RCC 7860 (cell line): ENCODE measurements at regions not wholly inside any gene's neighbourhood (a gene's known extent, or its start where the extent isn't known, plus 50 kb on each side); places are given as distances from the start of the nearest gene placed in this dataset.
"Not testable (repeated sequence)": the region's sequence is repeated elsewhere in the genome, so short reads cannot be mapped to it uniquely, and the experiment has no call there.

Source experiments
- DNase-seq: peaks from one replicate; pipeline ENCODE4 v3.0.0-alpha.2; 2015; ENCODE audit warnings: low spot score
- FAIRE-seq: peaks from 2 replicates; lab custom pipeline; 2012; peaks lifted over from hg19 to GRCh38; lab: Jason Lieb, UNC

DNA sequence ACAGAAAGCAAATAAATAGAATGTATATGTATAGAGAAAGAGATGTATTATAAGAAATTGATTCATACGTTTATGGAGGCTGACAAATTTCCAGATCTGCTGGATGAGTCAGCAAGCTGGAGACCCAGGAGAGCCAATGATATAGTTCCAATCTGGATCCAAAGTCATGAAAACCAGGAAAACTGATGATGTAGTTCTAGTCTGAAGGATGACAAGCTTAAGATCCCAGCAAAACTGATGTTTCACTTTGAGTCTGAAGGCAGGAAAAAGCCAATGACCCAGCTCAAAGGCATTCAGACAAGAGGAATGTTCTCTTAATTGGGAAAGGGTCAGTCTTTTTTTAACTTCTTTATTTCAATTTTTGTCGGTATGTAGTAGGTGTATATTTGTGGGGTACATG, 102.6 kb downstream of the LHFPL1 start:
- no peak for FAIRE-seq
- no peak for DNase-seq

DNA sequence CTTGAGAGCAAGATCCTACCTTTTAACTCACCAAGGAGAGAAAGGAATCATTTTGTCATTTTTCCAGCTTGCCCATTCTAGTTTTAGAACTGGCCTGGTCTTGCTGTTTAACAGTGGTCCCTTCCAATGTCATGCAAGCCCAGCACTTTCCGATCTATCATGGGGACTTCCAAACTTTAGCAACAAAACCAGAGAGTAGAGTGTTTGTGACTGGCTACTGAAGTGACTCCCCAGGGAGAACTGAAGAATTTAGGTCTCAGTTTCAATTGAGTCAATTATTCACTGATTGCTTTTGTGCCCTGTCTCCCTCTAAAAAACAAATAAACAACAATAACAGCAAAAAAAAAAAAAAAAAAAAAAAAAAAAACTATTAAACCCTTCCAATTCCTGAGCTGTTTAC, 108.3 kb downstream of the LHFPL1 start:
- no peak for FAIRE-seq
- DNase-seq = no peak

DNA sequence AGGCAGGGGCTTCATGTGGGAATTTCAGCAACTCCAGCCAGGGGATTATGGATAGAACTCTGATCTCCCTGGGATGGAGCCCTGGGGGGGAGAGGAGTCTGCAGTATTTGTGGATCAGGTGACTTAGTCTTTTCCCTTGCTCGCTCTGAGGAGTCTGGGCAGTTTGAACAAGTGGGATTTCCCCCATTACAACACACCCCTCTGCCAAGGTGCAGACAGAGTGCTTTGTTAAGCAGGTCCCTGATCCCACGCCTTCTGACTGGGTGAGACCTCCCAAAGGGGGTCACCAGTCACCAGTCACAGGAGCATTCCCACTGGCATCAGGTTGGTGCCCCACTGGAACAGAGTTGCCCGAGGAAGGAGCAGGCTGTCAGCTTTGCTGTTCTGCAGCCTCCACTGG, 123.9 kb downstream of the LHFPL1 start:
- FAIRE-seq = no peak
- no peak for DNase-seq

DNA sequence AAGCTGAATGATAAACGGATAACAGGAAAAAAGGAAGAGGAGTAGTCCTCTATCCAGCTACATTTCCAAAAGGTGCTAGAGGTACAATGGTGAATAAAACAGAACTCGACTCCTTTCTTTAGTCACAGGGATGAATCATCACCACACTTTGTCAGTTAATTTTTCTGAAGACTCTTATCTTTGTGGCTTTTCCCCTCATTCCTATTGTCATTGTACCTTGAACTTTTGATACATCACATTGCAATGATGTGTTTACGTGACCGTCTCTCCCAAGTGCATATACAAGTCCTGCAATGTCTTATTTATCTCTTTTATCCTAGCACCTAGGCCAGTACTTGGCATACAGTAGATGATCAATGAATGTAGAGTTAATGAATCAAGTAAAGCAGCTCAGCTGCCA, 134.7 kb downstream of the LHFPL1 start:
- DNase-seq (peak; percentile 79), FAIRE-seq (peak; percentile 92)

DNA sequence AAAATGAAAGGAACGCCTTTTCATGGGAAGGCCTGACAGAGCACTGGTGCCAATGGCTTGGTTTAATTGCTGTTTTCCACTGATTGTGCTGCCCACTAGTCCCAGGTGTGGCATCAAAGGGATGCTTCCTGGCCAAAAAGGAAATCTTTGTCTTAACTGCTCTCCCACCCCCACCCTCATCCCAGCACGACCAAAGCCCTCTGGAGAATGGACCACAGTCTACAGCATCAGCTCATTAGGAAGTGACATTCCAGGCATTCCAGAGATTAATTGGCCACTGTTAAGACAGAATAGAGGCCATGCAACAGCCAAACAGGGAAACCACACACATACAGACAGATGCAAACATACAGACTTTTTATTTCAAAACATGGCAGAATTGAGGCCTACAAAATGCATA, 143.2 kb downstream of the LHFPL1 start:
- FAIRE-seq (no peak), DNase-seq (no peak)

DNA sequence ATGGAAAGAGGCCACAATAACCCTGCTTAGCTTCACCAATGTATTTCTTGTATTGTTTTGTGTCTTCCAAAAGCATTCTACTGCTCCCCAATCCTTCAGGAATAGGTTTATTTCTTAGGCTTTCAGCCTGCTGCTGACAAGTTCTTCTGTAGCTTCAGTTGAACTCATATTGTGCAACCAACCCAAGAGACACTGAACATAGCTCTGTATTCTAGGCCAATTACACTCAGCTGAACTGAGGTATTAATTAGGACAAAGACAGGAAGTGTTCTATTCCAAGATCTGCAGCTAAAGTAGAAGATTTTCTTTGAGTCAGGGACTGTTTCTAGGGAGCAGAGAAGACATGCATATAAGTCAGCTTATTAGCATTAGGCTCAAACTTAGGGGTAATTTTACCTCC, 151.8 kb downstream of the LHFPL1 start:
- FAIRE-seq = no peak
- no peak for DNase-seq

DNA sequence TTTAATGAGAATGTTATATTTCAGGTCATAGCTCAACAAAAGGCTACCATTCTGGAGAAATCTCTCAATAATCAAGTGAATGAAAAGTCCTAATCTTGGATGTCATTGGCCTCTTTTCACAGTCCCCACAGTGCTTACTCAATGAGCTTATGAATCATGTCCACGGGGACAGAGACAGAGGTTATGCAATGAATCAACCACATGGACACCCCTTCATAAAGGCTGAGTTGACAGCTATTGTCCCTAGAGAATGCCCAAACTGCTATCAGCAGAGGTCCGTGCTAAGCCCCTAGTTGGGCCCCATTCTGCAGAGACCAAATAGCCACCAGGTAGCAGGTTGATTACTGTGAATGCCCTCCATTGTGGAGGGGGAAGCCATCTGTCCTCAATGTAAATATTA, 158.1 kb downstream of the LHFPL1 start:
- FAIRE-seq = no peak
- DNase-seq = no peak

DNA sequence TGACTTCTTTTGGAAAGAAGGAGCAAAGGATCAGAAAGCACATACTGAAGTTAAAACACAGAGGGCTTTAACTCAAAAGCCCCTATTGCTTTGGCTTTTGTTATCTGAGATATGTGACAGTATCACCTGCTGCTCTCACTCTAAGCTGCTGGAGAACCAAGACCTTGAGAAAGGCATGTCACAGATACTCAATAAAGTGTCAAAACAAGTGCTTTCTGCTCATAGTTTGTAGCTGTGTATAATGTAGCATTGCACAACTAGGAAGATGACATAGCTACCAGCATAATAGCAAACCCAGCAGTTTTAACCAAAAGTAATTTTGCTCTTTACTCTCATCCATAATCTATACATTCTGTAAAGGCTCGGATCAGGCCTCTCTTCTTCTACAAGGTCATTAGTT, 159.6 kb downstream of the LHFPL1 start:
- FAIRE-seq (no peak), DNase-seq (no peak)

DNA sequence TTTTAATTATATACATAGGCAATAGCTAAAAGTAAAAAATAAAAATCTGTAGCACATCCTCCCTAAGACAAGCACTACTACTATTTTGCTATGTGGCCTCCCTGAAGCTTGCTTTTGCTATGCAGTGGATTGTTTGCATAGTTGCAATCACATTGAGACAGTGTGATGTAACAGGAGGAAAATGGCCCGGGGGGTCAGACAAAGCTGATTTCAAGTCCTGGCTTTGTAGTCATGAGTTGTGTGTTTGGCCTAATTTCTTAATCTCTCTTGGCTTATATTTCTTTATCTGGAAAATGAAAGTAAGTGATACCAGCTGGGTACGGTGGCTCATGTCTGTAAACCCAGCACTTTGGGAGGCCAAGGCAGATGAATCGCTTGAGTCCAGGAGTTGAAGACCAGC, 166.6 kb downstream of the LHFPL1 start:
- DNase-seq = no peak
- no peak for FAIRE-seq

DNA sequence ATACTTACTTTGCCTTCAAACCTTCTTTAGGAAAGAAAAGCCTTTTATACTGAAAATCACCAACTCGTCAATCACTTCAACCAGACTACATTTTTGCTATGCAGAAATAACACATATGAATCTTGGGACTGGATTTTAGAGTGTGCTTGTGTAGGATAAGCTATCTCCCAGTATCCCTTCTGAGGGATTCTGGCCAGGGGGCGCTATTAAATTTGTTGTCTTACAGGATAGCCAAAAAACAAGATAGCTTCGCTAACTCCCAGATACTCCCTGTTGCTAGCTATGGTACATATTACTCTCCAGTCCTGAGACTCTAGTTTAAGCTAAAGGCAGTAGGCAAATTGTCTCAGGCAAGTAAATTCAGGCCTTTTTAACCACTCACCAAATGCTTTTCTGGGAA, 167.2 kb downstream of the LHFPL1 start:
- FAIRE-seq = no peak

DNA sequence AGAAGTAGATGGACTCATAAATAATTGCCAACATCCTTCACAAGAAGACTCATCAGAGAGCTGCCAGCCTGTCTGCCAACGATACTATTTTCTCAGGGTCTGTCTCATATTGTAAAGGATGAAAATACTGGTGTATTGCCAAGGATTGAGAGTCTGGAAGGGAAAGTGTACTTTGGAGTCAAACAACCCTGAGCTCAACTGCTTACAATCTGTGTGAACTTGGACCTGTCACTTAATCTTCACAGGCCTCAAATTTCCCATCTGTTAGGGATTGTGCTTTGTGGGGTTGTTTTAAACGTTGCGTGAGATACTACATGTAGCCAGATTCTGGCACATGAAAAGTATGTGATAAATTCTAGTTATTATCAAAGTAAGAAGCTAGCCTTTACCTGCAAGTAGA, 169.1 kb downstream of the LHFPL1 start:
- DNase-seq (no peak), FAIRE-seq (no peak)

More for the DNA sequence above, 167.2 kb downstream of the LHFPL1 start:
- DNase-seq = no peak

DNA sequence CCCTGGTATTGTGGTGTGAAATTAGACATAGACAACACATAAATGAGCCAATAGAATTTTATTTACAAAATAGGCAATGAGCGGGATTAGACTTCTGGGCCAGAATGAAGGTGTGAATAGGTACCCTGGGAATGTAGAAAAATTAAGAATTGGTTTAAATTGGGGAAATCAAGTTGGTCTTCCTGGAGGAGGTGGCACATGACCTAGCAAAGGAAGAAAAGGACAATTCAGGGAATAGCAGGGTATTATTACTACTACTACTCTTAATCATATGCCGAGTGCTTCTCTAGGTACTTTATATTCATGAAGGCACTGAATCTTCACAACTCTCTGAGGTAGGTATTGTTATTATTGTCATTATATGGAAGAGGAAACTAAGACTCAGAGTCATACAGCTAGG, 202.1 kb downstream of the LHFPL1 start:
- no peak for DNase-seq
- no peak for FAIRE-seq

DNA sequence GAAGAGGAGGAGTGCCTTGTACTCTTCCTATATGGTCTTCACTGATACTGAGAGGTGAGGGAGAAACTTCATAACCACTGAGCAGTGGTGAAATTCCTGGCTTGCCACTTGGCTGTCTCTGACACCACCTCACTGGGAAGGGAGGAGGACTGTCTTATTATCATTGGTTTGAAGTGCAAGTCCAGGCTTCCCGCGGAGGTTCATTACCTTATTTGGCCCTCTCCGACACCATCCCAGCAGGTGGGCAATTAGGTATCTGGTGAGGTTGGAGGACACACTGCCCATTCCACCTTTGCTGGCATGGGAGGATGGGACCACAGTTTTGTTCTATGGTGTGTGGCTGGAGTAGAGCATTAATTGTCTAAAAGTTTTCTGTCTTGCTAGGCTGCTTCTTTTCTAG, 206.1 kb downstream of the LHFPL1 start:
- FAIRE-seq = no peak
- DNase-seq = no peak

DNA sequence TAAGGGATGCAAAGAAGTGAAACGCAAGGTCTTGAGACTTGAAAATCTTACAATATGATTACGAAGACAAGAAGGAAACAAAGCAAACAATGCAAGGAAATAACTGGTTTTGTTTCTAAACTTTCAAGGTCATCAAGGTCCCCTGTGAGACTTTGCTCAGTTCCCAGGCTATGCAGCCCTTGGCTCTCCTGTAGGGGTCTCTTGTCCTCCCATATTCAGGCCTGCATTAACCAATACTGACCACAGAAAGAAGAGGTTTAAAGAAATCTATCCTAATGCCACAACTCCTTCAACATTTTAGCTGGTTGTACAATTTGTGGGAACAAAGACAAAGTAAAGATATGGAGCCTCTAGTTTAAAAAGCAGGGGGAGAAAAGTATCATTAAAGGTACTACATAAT, 209.2 kb downstream of the LHFPL1 start:
- FAIRE-seq (no peak), DNase-seq (no peak)

DNA sequence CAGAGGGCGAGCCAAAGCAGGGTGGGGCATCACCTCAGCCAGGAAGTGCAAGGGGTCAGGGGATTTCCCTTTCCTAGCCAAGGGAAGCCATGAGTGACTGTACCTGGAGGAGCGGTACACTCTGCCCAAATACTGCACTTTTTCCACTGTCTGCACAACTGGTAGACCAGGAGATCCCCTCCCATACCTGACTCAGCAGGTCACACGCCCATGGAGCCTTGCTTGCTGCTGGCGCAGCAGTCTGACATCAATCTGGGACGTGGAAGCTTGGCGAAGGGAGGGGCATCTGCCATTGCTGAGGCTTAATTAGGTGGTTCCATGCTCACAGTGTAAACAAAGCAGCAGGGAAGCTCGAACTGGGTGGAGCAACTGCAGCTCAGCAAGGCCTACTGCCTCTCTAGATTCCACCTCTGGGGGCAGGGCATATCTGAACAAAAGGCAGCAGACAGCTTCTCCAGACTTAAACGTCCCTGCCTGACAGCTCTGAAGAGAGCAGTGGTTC, 217.7 kb downstream of the LHFPL1 start:
- not testable (repeated sequence) for DNase-seq, FAIRE-seq

DNA sequence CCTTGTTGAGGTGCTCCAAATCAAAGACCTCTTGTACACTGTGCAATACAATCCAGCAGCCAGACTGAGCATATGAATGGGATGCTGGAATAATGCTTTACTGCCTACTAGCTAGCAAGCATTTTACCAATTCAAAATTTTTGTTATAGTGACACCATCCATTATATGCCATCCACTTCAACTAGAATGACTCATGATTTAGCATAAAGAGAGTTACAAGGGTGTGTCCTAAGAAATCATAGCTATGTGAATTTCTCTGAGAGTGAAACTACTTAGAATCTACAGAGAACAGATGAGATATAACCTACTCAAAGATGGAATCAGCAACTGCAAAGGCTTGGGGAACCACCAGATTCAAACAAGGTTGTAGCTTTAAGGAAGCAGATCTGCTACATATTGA, 221.9 kb downstream of the LHFPL1 start:
- DNase-seq = no peak
- FAIRE-seq = no peak

DNA sequence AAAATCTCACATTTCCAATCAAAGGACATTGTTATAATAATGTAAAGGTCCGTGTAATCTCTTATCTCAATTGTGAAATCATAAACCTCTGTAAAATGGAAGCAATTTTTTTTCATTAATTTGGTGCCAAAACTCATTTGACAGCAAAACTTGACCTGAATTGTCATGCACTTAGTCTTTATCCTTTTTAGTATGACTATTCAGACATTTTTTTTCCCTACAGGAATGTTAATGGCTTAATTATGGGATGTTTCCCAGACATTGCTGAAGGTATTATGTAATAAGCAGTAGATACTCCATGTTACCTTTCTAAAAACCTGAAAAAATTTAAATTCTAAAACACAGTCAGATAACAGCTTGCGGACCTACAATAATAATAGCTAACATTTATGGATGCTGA, 228.9 kb downstream of the LHFPL1 start:
- FAIRE-seq = no peak

DNA sequence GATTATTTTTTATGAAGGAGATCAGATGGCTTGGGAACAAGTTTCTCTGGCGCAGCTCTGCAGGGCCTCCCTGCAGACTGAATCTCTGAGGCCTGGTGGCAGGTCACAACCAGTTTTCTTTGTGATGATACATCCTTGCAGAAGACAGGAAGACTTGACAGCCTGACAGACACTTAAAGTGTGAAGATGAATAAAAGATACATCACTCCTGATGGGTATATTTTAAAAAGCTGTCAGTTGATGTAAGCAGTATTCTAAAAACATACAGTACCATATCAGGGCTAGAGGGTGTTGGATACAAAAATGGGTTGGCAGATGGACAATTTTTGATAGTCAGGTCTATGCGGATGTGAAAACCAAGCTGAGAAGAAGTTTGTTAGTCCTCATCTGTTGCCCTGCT, 239.5 kb downstream of the LHFPL1 start:
- DNase-seq (no peak), FAIRE-seq (no peak)

More for the DNA sequence above, 228.9 kb downstream of the LHFPL1 start:
- no peak for DNase-seq

DNA sequence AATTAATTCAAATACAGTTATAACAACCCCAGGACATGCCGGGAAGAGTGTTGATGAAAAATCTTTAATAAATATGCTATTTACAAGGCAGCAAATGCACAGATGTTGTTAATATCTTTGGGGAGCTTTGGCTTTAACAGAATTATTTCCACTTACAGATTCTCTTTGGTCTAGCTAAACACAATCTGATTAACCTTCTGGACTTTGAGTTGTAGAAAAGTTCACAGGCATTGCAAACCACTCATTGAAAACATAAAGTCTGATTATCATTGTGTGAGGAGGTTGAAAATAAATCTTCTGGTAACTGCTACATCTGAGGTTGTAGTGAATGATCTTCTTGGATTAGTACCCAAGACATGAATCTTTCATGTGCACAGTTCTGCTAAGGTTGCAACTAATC, 255.6 kb downstream of the LHFPL1 start:
- DNase-seq (no peak), FAIRE-seq (no peak)

DNA sequence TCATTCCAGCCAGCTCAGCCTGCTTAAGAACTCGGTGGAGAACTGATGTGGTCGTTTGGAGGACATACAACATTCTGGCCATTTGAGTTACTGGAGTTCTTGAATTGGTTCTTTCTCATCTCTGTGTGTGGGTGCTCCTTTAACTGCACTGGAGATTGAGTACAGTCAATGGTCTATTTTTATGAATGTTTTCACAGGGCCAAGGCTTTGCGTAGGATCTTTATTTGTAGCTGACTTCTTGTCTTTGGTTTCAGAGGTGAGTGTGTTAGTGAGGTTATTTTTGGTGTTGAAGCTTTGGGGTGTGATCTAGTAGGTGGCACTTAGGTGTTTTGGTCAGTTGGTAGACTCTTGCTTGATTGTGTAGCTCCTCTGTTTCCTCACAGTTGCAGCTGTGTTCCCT, 288.4 kb downstream of the LHFPL1 start:
- no peak for DNase-seq
- FAIRE-seq = no peak

DNA sequence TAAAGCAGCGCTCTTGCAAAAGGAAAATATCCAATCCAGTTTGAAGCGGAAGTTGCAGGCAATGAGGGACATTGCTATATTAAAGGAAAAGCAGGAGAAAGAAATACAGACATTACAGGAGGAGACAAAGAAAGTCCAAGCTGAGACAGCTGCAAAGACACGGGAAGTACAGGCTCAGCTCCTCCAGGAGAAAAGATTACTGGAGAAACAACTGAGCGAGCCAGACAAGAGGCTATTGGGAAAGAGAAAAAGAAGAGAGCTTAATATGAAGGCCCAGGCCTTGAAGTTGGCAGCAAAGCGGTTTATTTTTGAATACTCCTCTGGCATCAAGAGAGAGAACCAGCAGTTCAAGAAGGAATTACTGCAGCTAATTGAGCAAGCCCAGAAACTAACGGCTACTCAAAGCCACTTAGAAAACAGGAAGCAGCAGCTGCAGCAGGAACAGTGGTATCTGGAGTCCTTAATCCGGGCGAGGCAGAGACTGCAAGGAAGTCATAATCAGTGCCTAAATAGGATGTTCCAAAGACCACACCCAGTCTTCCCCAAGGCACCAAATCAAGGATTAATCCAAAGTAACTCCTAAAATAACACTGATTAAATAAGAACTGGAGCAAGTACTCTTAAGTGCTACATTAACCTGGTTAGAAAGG, 298.0 kb downstream of the LHFPL1 start:
- DNase-seq, FAIRE-seq: not testable (repeated sequence)

DNA sequence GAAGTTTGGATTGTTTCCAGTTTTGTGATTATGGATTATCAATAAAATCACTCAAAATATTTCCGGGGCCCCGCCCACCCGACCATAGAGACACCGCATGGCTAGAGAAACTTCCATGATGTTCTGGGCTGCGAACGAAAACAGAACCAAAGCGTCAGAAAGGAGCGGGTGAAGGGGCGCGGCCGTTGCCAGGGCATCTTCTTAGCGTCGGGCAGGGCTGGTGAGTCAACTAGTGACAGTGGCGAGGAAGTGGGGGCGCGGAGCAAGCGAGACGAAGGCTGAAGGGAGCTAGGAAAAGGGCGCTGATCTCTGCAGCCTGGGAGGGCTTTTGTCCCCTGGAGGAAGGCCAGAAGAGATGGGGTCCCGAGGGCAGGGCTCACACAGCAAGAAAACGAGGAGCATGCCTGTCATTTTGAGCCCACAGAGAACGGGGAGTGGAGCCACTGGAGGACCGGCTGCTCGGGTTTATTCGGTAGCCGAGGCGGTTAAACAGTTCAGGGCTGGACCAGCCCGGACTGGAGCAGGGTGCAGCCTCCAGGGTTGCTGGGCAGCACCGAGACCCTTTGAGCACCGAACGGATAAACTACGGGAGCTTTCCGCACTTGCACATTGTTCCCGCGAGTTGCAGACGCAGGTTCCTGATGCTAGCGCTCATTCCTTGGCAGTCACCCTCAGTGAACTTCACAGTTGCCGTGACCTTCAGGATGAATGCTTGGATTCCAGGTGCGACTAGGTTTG, 298.1 kb upstream of the TRPC5 start:
- FAIRE-seq = no peak
- DNase-seq = no peak

DNA sequence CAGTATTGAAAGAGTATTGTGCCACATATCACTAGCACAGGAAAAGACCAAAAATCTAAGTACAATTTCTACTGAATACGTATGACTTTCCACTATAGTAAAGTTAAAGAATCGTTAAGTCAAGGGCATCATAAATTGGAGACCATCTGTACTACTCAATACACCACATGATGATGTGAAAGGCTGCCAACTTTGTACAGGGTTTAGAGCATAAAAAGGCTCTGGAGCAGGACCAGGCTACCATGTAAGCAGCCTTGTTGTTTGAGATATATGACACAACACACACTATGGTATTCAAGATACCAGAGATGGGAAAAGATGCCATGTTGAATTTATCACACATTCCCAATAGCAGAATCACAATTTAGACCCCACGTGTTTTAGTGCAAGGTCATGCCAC, 294.9 kb upstream of the TRPC5 start:
- FAIRE-seq (no peak), DNase-seq (no peak)
